ENCODE measurements at regions not wholly inside any gene's neighbourhood (a gene's known extent, or its start where the extent isn't known, plus 50 kb on each side); places are given as distances from the start of the nearest gene placed in this dataset.

GRCh38 chr10:78229950-78230675 is 196.4 kb downstream of the RPS24 start:
- no peak for TF ChIP-seq SIN3A (IDR thresholded peaks at IDR 0.05; ENCODE audit: borderline replicate concordance, insufficient read depth, low read length)

- TF ChIP-seq TAF1 (IDR thresholded peaks at IDR 0.05; ENCODE audit: borderline replicate concordance, insufficient read depth, low read length) (no peak), REST (IDR thresholded peaks at IDR 0.05; ENCODE audit: insufficient read depth in 1 of 2, low read depth in 2 of 2, low read length in 2 of 2) (no peak), POLR2AphosphoS5 (IDR thresholded peaks at IDR 0.05; ENCODE audit: low read depth, low read length) (no peak), FOXP2 (optimal IDR thresholded peaks at IDR 0.05; ENCODE audit: borderline replicate concordance, extremely low read depth, extremely low read length, insufficient read depth) (no peak), SIN3A (IDR thresholded peaks at IDR 0.05; ENCODE audit: borderline replicate concordance, insufficient read depth, low read length) (no peak)
These were observed 197.7 kb downstream of the RPS24 start for GRCh38 chr10:78231327-78231726.

- no peak for TF ChIP-seq TAF1 (IDR thresholded peaks at IDR 0.05; ENCODE audit: borderline replicate concordance, insufficient read depth, low read length)
These were observed 198.3 kb downstream of the RPS24 start for GRCh38 chr10:78231939-78232338.

GRCh38 chr10:78236416-78237015 is 202.9 kb downstream of the RPS24 start:
- no peak for TF ChIP-seq FOXP2 (optimal IDR thresholded peaks at IDR 0.05; ENCODE audit: borderline replicate concordance, extremely low read depth, extremely low read length, insufficient read depth)
- TF ChIP-seq SIN3A (IDR thresholded peaks at IDR 0.05; ENCODE audit: borderline replicate concordance, insufficient read depth, low read length) = no peak
- TF ChIP-seq REST (IDR thresholded peaks at IDR 0.05; ENCODE audit: insufficient read depth in 1 of 2, low read depth in 2 of 2, low read length in 2 of 2) = no peak
- TF ChIP-seq TAF1 (IDR thresholded peaks at IDR 0.05; ENCODE audit: borderline replicate concordance, insufficient read depth, low read length) = no peak
- no peak for TF ChIP-seq POLR2AphosphoS5 (IDR thresholded peaks at IDR 0.05; ENCODE audit: low read depth, low read length)

GRCh38 chr10:78247266-78247665 is 213.6 kb downstream of the RPS24 start:
- TF ChIP-seq TAF1 (IDR thresholded peaks at IDR 0.05; ENCODE audit: borderline replicate concordance, insufficient read depth, low read length) = no peak
- no peak for TF ChIP-seq REST (IDR thresholded peaks at IDR 0.05; ENCODE audit: insufficient read depth in 1 of 2, low read depth in 2 of 2, low read length in 2 of 2)
- no peak for TF ChIP-seq FOXP2 (optimal IDR thresholded peaks at IDR 0.05; ENCODE audit: borderline replicate concordance, extremely low read depth, extremely low read length, insufficient read depth)
- TF ChIP-seq SIN3A (IDR thresholded peaks at IDR 0.05; ENCODE audit: borderline replicate concordance, insufficient read depth, low read length) = no peak
- TF ChIP-seq POLR2AphosphoS5 (IDR thresholded peaks at IDR 0.05; ENCODE audit: low read depth, low read length) = no peak

GRCh38 chr10:78247821-78248220 is 214.2 kb downstream of the RPS24 start:
- TF ChIP-seq SIN3A (IDR thresholded peaks at IDR 0.05; ENCODE audit: borderline replicate concordance, insufficient read depth, low read length) (no peak), POLR2AphosphoS5 (IDR thresholded peaks at IDR 0.05; ENCODE audit: low read depth, low read length) (no peak), FOXP2 (optimal IDR thresholded peaks at IDR 0.05; ENCODE audit: borderline replicate concordance, extremely low read depth, extremely low read length, insufficient read depth) (no peak), TAF1 (IDR thresholded peaks at IDR 0.05; ENCODE audit: borderline replicate concordance, insufficient read depth, low read length) (no peak), REST (IDR thresholded peaks at IDR 0.05; ENCODE audit: insufficient read depth in 1 of 2, low read depth in 2 of 2, low read length in 2 of 2) (no peak)
